GM06990 (cell line): ENCODE measurements at regions not wholly inside any gene's neighbourhood (a gene's known extent, or its start where the extent isn't known, plus 50 kb on each side); places are given as distances from the start of the nearest gene placed in this dataset.

Experiments used
- DNase-seq: peaks from one replicate; pipeline ENCODE4 v3.0.0-alpha.2; 2011; ENCODE audit not compliant: insufficient read length; ENCODE audit errors: extremely low read depth
- H3K27me3 ChIP-seq: replicated peaks from 2 replicates; pipeline ENCODE4 v1.6.0; 2011; ENCODE audit warnings: low read length; ENCODE audit not compliant: control insufficient read depth, insufficient read depth
- H3K36me3 ChIP-seq: 2 replicates; pipeline ENCODE4 v1.5.1; 2011; ENCODE audit warnings: low read length; ENCODE audit not compliant: control insufficient read depth, insufficient read depth
- H3K4me3 ChIP-seq: replicated peaks from 2 replicates; pipeline ENCODE4 v1.5.1; 2011; ENCODE audit warnings: low read depth, mild to moderate bottlenecking, control low read depth, low read length
- CTCF ChIP-seq: IDR thresholded peaks from 2 replicates; pipeline ENCODE4 v1.5.1; 2011; ENCODE audit warnings: low read length, control low read depth, mild to moderate bottlenecking, inconsistent platforms; ENCODE audit not compliant: insufficient read depth, poor library complexity, severe bottlenecking

- no peak for TF ChIP-seq CTCF
- no peak for DNase-seq
- peaks cover 1% of the 10 kb centered on the region; the same call in 1 of the 2 replicates for H3K27me3 ChIP-seq
Observed at GRCh38 chr14:65827520-65827919, 415.0 kb downstream of the FUT8 start.

GRCh38 chr14:65828396-65828795 is 415.9 kb downstream of the FUT8 start:
- no peak for DNase-seq
- TF ChIP-seq CTCF = no peak
- Histone ChIP-seq H3K36me3 (no peaks in the 10 kb centered on the region), H3K4me3 (no peak overlapping the region), H3K27me3 (peaks cover 1% of the 10 kb centered on the region; the same call in 1 of the 2 replicates)

More at GRCh38 chr14:65827520-65827919, 415.0 kb downstream of the FUT8 start:
- H3K4me3 ChIP-seq = no peak overlapping the region
- H3K36me3 ChIP-seq = no peaks in the 10 kb centered on the region

GRCh38 chr14:65832431-65833266 is 420.1 kb downstream of the FUT8 start:
- no peak for DNase-seq
- Histone ChIP-seq H3K36me3 (no peaks in the 10 kb centered on the region), H3K4me3 (no peak overlapping the region), H3K27me3 (no peaks in the 10 kb centered on the region; the same call in 1 of the 2 replicates)
- peak; percentile 43 for TF ChIP-seq CTCF

GRCh38 chr14:65833267-65833880 is 420.8 kb downstream of the FUT8 start:
- no peak for TF ChIP-seq CTCF
- no peak for DNase-seq
- H3K27me3 ChIP-seq = no peaks in the 10 kb centered on the region
- no peaks in the 10 kb centered on the region for H3K36me3 ChIP-seq
- H3K4me3 ChIP-seq = no peak overlapping the region

GRCh38 chr14:65834051-65834450 is 421.5 kb downstream of the FUT8 start:
- Histone ChIP-seq H3K4me3 (no peak overlapping the region), H3K27me3 (no peaks in the 10 kb centered on the region), H3K36me3 (no peaks in the 10 kb centered on the region)
- DNase-seq = no peak
- TF ChIP-seq CTCF = no peak
